ENCODE measurements at regions not wholly inside any gene's neighbourhood (a gene's known extent, or its start where the extent isn't known, plus 50 kb on each side); places are given as distances from the start of the nearest gene placed in this dataset.

GRCh38 chr10:29007370-29007747 is 281.5 kb upstream of the LYZL1 start:
- TF ChIP-seq PBX3 (IDR thresholded peaks at IDR 0.05; ENCODE audit: insufficient replicate concordance, low read depth, low read length) (no peak), EZH2 (IDR thresholded peaks at IDR 0.05; ENCODE audit: borderline replicate concordance, control insufficient read depth, low read depth, low read length) (no peak), POLR2A (IDR thresholded peaks at IDR 0.05; ENCODE audit: low read depth, low read length) (no peak), ZNF384 (IDR thresholded peaks at IDR 0.05; ENCODE audit: borderline replicate concordance, low read depth, low read length) (no peak), ESRRA (IDR thresholded peaks at IDR 0.05; ENCODE audit: low read length) (no peak), BHLHE40 (IDR thresholded peaks at IDR 0.05; ENCODE audit: borderline replicate concordance in 1 of 2, low read depth in 2 of 2, low read length in 1 of 2) (no peak), KDM1A (IDR thresholded peaks at IDR 0.05; ENCODE audit: borderline replicate concordance) (no peak), BCL11A (IDR thresholded peaks at IDR 0.05; ENCODE audit: low read depth, low read length) (no peak), STAT1 (conservative IDR thresholded peaks at IDR 0.05) (no peak), SIN3A (IDR thresholded peaks at IDR 0.05; ENCODE audit: low read depth, low read length) (no peak), ZNF274 (IDR thresholded peaks at IDR 0.05; ENCODE audit: insufficient read depth, insufficient read length) (no peak), CHD4 (IDR thresholded peaks at IDR 0.05) (no peak), TCF7 (IDR thresholded peaks at IDR 0.05; ENCODE audit: borderline replicate concordance) (no peak), ATF7 (IDR thresholded peaks at IDR 0.05; ENCODE audit: low read depth) (no peak), SIX5 (IDR thresholded peaks at IDR 0.05; ENCODE audit: low read depth, low read length, severe bottlenecking) (no peak), ATF2 (IDR thresholded peaks at IDR 0.05; ENCODE audit: low read length) (no peak), TCF12 (IDR thresholded peaks at IDR 0.05; ENCODE audit: low read depth, low read length) (no peak), NR2C1 (IDR thresholded peaks at IDR 0.05) (no peak), IKZF2 (IDR thresholded peaks at IDR 0.05) (no peak), CREB1 (IDR thresholded peaks at IDR 0.05; ENCODE audit: low read depth) (no peak)
- no peak for DNase-seq (ENCODE audit: low read depth, low spot score)
- Histone ChIP-seq H2AFZ (ENCODE audit: control insufficient read depth, low read depth, low read length) (no peak overlapping the region), H3K4me1 (ENCODE audit: control insufficient read depth, insufficient read depth, low read length) (no peaks in the 10 kb centered on the region), H3K9ac (ENCODE audit: control insufficient read depth, insufficient read depth, low read length) (no peak overlapping the region), H3K27ac (ENCODE audit: control insufficient read depth, insufficient read depth) (no peak overlapping the region), H3K4me2 (ENCODE audit: control insufficient read depth, insufficient read depth) (no peak overlapping the region), H4K20me1 (ENCODE audit: control insufficient read depth, insufficient read depth) (no peaks in the 10 kb centered on the region), H3K36me3 (ENCODE audit: control insufficient read depth in 2 of 2, insufficient read depth in 2 of 2, low read length in 1 of 2) (no peaks in the 10 kb centered on the region), H3K4me3 (no peak overlapping the region), H3K27me3 (replicated peaks in 1 of 2; ENCODE audit: control insufficient read depth in 2 of 2, insufficient read depth in 2 of 2, low read length in 1 of 2) (no peaks in the 10 kb centered on the region), H3K79me2 (ENCODE audit: control insufficient read depth, insufficient read depth, low read length) (no peaks in the 10 kb centered on the region), H3K9me3 (replicated peaks; ENCODE audit: control insufficient read depth, insufficient read depth, low read length) (no peaks in the 10 kb centered on the region)
- POLR2A ChIA-PET = no interaction called here
- 65% methylated on average over 9 of the region's 9 CpGs for WGBS (ENCODE audit: insufficient coverage, insufficient replicate concordance, low lambda C conversion rate, missing lambda C conversion rate)
- intact Hi-C loops (cut with micrococcal nuclease; ENCODE audit: unreplicated experiment) = no loop called here
- ATAC-seq = no peak
- SMC1A ChIA-PET (ENCODE audit: uncharacterized antibody, unreplicated experiment) = no interaction called here
- RAD21 ChIA-PET (ENCODE audit: unreplicated experiment) = no interaction called here
- FAIRE-seq = no peak
- CTCF ChIA-PET = no interaction called here
- in situ Hi-C loops (cut with MboI) = loop anchor here (25.0 kb wide), 1 partner anchor 105 kb away; no protein-coding TSS in a partner anchor
- BruUV-seq (replicated peaks) = no TSS peak

Data from GM12878 (cell line).